Dendritic cell treated with granulocyte-macrophage colony-stimulating factor and Interleukin-4, amounts not matched to agents 40 ng/mL and 50 ng/mL, for 4 days (primary cell): ENCODE measurements at regions not wholly inside any gene's neighbourhood (a gene's known extent, or its start where the extent isn't known, plus 50 kb on each side); places are given as distances from the start of the nearest gene placed in this dataset.
"Not testable (repeated sequence)": the region's sequence is repeated elsewhere in the genome, so short reads cannot be mapped to it uniquely, and the experiment has no call there.

Experiments used
- H3K27ac Mint-ChIP-seq: one replicate; pipeline ENCODE4 v1.8.0; 2022; ENCODE audit warnings: mild to moderate bottlenecking, mixed read lengths
- H3K27me3 Mint-ChIP-seq: one replicate; pipeline ENCODE4 v1.8.0; 2022; ENCODE audit warnings: mild to moderate bottlenecking, mixed read lengths
- H3K36me3 Mint-ChIP-seq: one replicate; pipeline ENCODE4 v1.8.0; 2022; ENCODE audit warnings: low read depth, mixed read lengths
- H3K4me1 Mint-ChIP-seq: one replicate; pipeline ENCODE4 v1.8.0; 2022; ENCODE audit warnings: low read depth, mixed read lengths
- H3K4me3 Mint-ChIP-seq: one replicate; pipeline ENCODE4 v1.8.0; 2022; ENCODE audit warnings: mild to moderate bottlenecking, moderate library complexity, mixed read lengths
- H3K9me3 Mint-ChIP-seq: one replicate; pipeline ENCODE4 v1.8.0; 2022; ENCODE audit warnings: mixed read lengths
- intact Hi-C: fragments of 100-400 bp; cut with micrococcal nuclease; formaldehyde crosslinking; loops from one replicate; pipeline ENCODE4 v1.15.0; 2022

GRCh38 chr2:129009555-129010146 lies 691.0 kb upstream of the HS6ST1 start:
- intact Hi-C loops = no loop called here
- no peaks in the 10 kb centered on the region for H3K4me1 Mint-ChIP-seq
- H3K4me3 Mint-ChIP-seq = no peak overlapping the region
- no peaks in the 10 kb centered on the region for H3K27me3 Mint-ChIP-seq
- no peak overlapping the region for H3K27ac Mint-ChIP-seq
- H3K9me3 Mint-ChIP-seq = no peaks in the 10 kb centered on the region
- no peaks in the 10 kb centered on the region for H3K36me3 Mint-ChIP-seq

- no peaks in the 10 kb centered on the region for H3K9me3 Mint-ChIP-seq
- H3K27me3 Mint-ChIP-seq = no peaks in the 10 kb centered on the region
- no peak overlapping the region for H3K27ac Mint-ChIP-seq
- intact Hi-C loops = no loop called here
- H3K4me1 Mint-ChIP-seq = no peaks in the 10 kb centered on the region
- H3K36me3 Mint-ChIP-seq = no peaks in the 10 kb centered on the region
- H3K4me3 Mint-ChIP-seq = no peak overlapping the region
Measured at GRCh38 chr2:129010262-129010661, 691.6 kb upstream of the HS6ST1 start.

DNA sequence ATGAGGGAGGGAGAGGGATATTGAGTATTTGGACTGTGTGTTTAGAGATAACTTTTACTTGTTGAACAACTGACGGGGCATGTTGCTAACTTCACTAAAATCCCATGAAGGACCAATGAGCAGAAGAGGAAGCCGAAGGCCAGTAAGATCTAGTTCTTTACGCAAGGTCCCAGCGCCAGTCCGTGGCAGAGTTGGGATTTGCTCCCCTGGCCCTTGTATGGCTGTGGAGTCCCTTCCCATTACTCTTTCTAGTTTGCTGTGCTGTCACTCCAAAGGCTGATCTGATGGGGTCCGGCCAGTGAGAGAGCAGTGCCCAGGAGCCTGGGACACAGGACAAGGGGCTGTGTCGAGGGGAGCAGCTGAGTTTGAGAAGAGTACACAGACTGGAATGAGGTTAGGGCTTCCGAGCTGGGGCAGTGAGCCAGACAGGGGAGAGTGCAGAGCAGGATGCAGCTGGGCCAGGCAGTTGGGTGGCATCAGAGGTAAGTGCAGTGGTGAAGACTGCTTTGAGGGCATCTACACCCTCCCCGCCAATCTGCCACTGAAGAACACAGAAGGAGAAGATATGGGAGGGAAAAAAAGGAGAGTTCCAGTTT lies 692.9 kb upstream of the HS6ST1 start:
- H3K4me3 Mint-ChIP-seq = no peak overlapping the region
- H3K36me3 Mint-ChIP-seq = no peaks in the 10 kb centered on the region
- H3K27ac Mint-ChIP-seq = no peak overlapping the region
- no peaks in the 10 kb centered on the region for H3K4me1 Mint-ChIP-seq
- no peaks in the 10 kb centered on the region for H3K27me3 Mint-ChIP-seq
- intact Hi-C loops = no loop called here
- H3K9me3 Mint-ChIP-seq = no peaks in the 10 kb centered on the region

DNA sequence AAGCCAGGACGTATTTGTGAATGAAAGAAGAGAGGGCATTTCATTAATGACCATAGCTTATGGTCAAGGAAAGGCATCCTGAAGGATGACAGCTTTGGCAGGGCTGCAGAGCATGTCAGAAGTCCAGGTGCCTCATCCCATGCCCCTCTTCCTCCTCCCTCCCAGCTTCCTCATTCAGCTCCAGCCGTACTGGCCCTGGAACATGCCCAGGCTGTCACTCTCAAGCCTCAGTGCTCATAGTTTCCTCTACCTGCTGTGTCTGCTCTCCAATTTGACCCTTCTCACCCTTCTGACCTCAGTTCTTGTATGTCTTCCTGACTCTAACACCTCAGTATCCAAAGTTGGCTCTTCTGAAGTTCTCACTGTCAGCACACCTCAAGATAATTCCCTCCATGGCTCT lies 695.8 kb upstream of the HS6ST1 start:
- Mint-ChIP-seq H3K27ac (no peak overlapping the region), H3K9me3 (no peaks in the 10 kb centered on the region), H3K4me3 (no peak overlapping the region), H3K4me1 (no peaks in the 10 kb centered on the region), H3K27me3 (no peaks in the 10 kb centered on the region), H3K36me3 (no peaks in the 10 kb centered on the region)
- intact Hi-C loops = no loop called here

DNA sequence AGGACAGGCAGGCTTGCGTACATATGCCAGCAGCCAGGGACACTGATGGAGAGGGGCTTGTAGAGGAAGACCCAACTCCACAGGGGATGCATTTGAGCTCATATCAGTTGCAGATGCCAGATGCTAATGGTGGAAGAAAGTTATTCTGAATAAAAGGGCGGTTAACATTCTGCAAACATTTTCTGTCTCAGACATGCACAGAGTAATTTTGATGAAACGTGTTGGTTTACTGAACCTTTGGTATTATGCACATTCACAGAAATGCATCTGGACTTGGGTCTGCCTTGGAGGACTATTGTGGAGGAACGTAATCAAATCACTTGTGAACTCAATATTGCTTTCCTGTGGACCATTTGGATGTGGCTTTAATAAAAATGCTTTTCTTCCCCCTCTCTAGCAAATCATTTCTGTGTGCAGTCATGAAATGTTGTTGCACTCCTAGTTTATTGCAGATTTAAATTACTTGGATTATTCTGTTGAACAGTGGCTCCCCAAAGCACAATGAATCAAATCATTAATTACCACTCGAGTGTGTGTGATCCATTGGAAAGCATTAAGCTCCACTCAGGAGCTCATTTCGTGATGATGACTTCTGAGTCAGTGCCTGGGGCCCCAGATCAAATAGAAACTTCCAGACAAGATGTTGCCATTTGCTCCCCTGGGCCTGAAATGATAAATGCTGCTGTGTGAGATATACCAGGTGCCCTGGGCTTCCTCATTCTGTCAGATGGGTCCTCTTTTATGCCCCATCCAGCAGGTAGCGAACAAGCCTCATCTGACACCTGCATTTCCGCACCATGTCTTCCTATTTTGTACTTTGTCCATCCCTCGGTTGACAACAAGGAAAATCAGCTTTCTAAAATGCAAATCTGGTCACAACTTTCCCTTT lies 697.0 kb upstream of the HS6ST1 start:
- no peak overlapping the region for H3K27ac Mint-ChIP-seq
- H3K27me3 Mint-ChIP-seq = no peaks in the 10 kb centered on the region
- H3K4me1 Mint-ChIP-seq = no peaks in the 10 kb centered on the region
- no peak overlapping the region for H3K4me3 Mint-ChIP-seq
- no peaks in the 10 kb centered on the region for H3K9me3 Mint-ChIP-seq
- intact Hi-C loops = no loop called here
- no peaks in the 10 kb centered on the region for H3K36me3 Mint-ChIP-seq

DNA sequence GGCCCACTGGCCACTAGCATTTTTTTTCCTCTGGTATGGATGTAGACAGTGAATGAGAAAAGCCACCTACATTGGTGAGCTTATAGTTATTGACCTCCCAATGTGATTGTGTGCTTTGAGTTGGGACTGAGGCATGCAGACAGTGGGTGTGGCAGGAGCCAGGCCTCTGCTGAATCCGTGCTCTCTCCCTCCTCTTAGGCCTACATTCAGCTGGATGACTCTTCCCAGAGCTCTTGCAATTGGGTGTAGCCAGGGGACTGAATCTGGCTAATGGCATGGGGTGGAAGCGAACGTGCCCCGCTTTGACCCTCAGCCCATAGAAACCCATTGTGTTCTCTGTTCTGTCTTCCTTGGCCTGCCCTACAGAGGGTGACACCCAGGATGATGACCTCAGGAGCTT lies 698.3 kb upstream of the HS6ST1 start:
- Mint-ChIP-seq H3K4me3 (no peak overlapping the region), H3K27ac (no peak overlapping the region), H3K9me3 (no peaks in the 10 kb centered on the region), H3K36me3 (no peaks in the 10 kb centered on the region), H3K27me3 (no peaks in the 10 kb centered on the region), H3K4me1 (no peaks in the 10 kb centered on the region)
- intact Hi-C loops = no loop called here

DNA sequence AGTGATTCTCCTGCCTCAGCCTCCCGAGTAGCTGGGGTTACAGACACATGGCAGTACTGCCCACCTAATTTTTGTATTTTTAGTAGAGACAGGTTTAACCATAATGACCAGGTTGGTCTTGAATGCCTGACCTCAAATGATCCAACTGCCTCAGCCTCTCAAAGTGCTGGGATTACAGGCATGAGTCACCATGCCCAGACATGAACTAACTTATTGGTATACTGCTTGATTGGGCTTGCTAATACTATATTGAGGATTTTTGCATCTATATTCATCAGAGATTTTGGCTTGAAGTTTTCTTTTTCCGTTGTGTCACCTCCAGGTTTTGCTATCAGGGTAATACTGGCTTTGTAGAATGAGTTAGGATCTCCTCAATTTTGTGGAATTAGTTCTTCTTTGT lies 706.1 kb upstream of the HS6ST1 start:
- intact Hi-C loops = no loop called here
- H3K27ac Mint-ChIP-seq = no peak overlapping the region
- no peaks in the 10 kb centered on the region for H3K36me3 Mint-ChIP-seq
- H3K4me1 Mint-ChIP-seq = no peaks in the 10 kb centered on the region
- H3K4me3 Mint-ChIP-seq = no peak overlapping the region
- peaks cover 11% of the 10 kb centered on the region for H3K9me3 Mint-ChIP-seq
- no peaks in the 10 kb centered on the region for H3K27me3 Mint-ChIP-seq

DNA sequence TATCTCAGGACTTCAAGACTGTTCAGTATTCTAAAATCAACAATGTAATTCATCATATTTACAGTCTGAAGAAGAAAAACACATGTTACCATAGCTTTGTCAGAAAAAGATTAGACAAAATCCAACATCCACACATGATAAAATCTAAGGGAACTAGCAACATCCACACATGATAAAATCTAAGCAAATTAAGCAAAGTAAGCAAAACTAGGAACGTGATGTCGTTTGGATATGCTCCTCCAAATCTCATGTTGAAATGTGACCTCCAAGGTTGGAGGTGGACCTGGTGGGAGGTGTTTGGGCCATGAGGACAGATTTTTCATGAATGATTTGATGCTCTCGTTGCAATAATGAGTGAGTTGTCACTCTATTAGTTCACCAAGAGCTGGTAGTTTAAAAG lies 717.3 kb upstream of the HS6ST1 start:
- no peaks in the 10 kb centered on the region for H3K4me1 Mint-ChIP-seq
- H3K9me3 Mint-ChIP-seq = peaks cover 4% of the 10 kb centered on the region
- no peaks in the 10 kb centered on the region for H3K36me3 Mint-ChIP-seq
- H3K27me3 Mint-ChIP-seq = no peaks in the 10 kb centered on the region
- intact Hi-C loops = no loop called here
- no peak overlapping the region for H3K27ac Mint-ChIP-seq
- H3K4me3 Mint-ChIP-seq = no peak overlapping the region

GRCh38 chr2:129043677-129044076 lies 725.0 kb upstream of the HS6ST1 start:
- H3K4me1 Mint-ChIP-seq, intact Hi-C loops, H3K27ac Mint-ChIP-seq, H3K36me3 Mint-ChIP-seq, H3K4me3 Mint-ChIP-seq, H3K27me3 Mint-ChIP-seq: not testable (repeated sequence)
- H3K9me3 Mint-ChIP-seq = peaks cover 28% of the 10 kb centered on the region

- H3K36me3 Mint-ChIP-seq, H3K4me3 Mint-ChIP-seq, H3K4me1 Mint-ChIP-seq, H3K27me3 Mint-ChIP-seq, H3K27ac Mint-ChIP-seq, intact Hi-C loops: not testable (repeated sequence)
- peaks cover 19% of the 10 kb centered on the region for H3K9me3 Mint-ChIP-seq
Measured at GRCh38 chr2:129046475-129046874, 727.8 kb upstream of the HS6ST1 start.

DNA sequence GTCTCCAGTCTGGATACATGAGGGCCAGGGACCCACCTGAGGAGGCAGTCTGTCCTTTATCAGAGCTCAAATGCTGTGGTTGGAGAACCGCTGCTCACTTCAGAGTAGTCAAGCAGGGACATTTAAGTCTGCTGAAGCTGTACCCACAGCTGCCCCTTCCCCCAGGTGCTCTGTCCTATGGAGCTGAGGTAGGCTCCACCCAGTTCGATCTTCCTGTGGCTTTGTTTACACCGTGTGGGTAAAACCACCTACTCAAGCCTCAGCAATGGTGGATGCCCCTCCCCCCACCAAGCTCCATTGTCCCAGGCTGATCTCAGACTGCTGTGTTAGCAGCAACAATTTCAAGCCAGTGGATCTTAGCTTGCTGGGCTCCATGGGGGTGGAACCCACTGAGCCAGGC lies 731.4 kb upstream of the HS6ST1 start:
- H3K27me3 Mint-ChIP-seq = peaks cover 2% of the 10 kb centered on the region
- H3K36me3 Mint-ChIP-seq = no peaks in the 10 kb centered on the region
- no peaks in the 10 kb centered on the region for H3K9me3 Mint-ChIP-seq
- intact Hi-C loops = no loop called here
- no peak overlapping the region for H3K27ac Mint-ChIP-seq
- H3K4me3 Mint-ChIP-seq = no peak overlapping the region
- H3K4me1 Mint-ChIP-seq = no peaks in the 10 kb centered on the region

DNA sequence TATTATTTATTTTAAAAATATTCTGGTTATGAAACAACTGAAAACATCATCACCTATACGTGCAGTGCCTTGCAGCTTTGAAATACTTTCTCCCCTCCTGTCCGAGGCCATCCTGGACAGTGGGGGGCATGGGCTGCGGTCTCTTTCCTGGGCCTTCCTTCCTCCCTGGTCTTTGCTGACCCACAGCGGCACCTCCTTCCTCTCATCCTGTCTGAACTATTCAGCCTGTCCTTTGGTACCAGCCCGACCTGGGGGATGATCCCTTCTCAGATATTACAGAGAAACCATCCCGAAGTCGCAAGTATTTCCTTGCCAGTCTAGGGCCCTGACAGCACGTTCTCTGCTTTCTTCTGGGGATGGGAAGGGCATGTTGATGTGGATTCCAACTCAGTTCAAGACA lies 736.6 kb upstream of the HS6ST1 start:
- H3K27ac Mint-ChIP-seq = no peak overlapping the region

GRCh38 chr2:129055824-129056223 lies 737.2 kb upstream of the HS6ST1 start:
- H3K27ac Mint-ChIP-seq = no peak overlapping the region
- H3K4me3 Mint-ChIP-seq = no peak overlapping the region
- H3K36me3 Mint-ChIP-seq = no peaks in the 10 kb centered on the region
- H3K9me3 Mint-ChIP-seq = no peaks in the 10 kb centered on the region
- intact Hi-C loops = no loop called here
- H3K27me3 Mint-ChIP-seq = peaks cover 2% of the 10 kb centered on the region
- no peaks in the 10 kb centered on the region for H3K4me1 Mint-ChIP-seq

More for the DNA sequence above, 736.6 kb upstream of the HS6ST1 start:
- H3K4me3 Mint-ChIP-seq = no peak overlapping the region
- H3K9me3 Mint-ChIP-seq = no peaks in the 10 kb centered on the region
- H3K36me3 Mint-ChIP-seq = no peaks in the 10 kb centered on the region
- intact Hi-C loops = no loop called here
- H3K27me3 Mint-ChIP-seq = peaks cover 2% of the 10 kb centered on the region
- no peaks in the 10 kb centered on the region for H3K4me1 Mint-ChIP-seq

GRCh38 chr2:129056309-129056958 lies 737.8 kb upstream of the HS6ST1 start:
- H3K27me3 Mint-ChIP-seq = peaks cover 2% of the 10 kb centered on the region
- intact Hi-C loops = no loop called here
- no peaks in the 10 kb centered on the region for H3K4me1 Mint-ChIP-seq
- no peak overlapping the region for H3K4me3 Mint-ChIP-seq
- H3K27ac Mint-ChIP-seq = no peak overlapping the region
- H3K36me3 Mint-ChIP-seq = no peaks in the 10 kb centered on the region
- no peaks in the 10 kb centered on the region for H3K9me3 Mint-ChIP-seq
